ENCODE measurements at regions not wholly inside any gene's neighbourhood (a gene's known extent, or its start where the extent isn't known, plus 50 kb on each side); places are given as distances from the start of the nearest gene placed in this dataset.
"Not testable (repeated sequence)": the region's sequence is repeated elsewhere in the genome, so short reads cannot be mapped to it uniquely, and the experiment has no call there.

GRCh38 chr7:51376420-51377092, 59.9 kb upstream of the COBL start:
- no peak for DNase-seq (ENCODE audit: low read depth, low spot score)

GRCh38 chr7:51374936-51375335, 58.3 kb upstream of the COBL start:
- no peak for DNase-seq (ENCODE audit: low read depth, low spot score)

- not testable (repeated sequence) for DNase-seq (ENCODE audit: low read depth, low spot score)
These were observed 57.0 kb upstream of the COBL start for GRCh38 chr7:51373607-51374006.

GRCh38 chr7:51369746-51370145, 53.1 kb upstream of the COBL start:
- DNase-seq (ENCODE audit: low read depth, low spot score): no peak

GRCh38 chr7:51369228-51369627, 52.6 kb upstream of the COBL start:
- not testable (repeated sequence) for DNase-seq (ENCODE audit: low read depth, low spot score)

GRCh38 chr7:51368334-51368733, 51.7 kb upstream of the COBL start:
- no peak for DNase-seq (ENCODE audit: low read depth, low spot score)

GRCh38 chr7:51367614-51367968, 51.0 kb upstream of the COBL start:
- DNase-seq (ENCODE audit: low read depth, low spot score): no peak

- no peak for DNase-seq (ENCODE audit: low read depth, low spot score)
These were observed 50.5 kb upstream of the COBL start for GRCh38 chr7:51366930-51367613.

Measured in smooth muscle cell of the brain vasculature (primary cell).